CD14-positive monocyte (primary cell): ENCODE measurements at regions not wholly inside any gene's neighbourhood (a gene's known extent, or its start where the extent isn't known, plus 50 kb on each side); places are given as distances from the start of the nearest gene placed in this dataset.

Experiments used
- DNase-seq, 3 donors: peaks; one replicate each; pipeline ENCODE4 v3.0.0-alpha.2; 2011 to 2022
- H2AFZ ChIP-seq: 2 replicates; pipeline ENCODE4 v1.6.0; 2012; ENCODE audit warnings: mild to moderate bottlenecking, low read depth, low read length, inconsistent platforms; ENCODE audit not compliant: insufficient read depth, poor library complexity, severe bottlenecking
- H3K27ac ChIP-seq, 2 donors: 1 replicate in 1 of 2; 2 replicates in 1 of 2; pipeline ENCODE4 v1.5.1; 2012 to 2013; ENCODE audit warnings: low read length in 2 of 2, control low read depth in 1 of 2, inconsistent platforms in 1 of 2, low read depth in 1 of 2, mild to moderate bottlenecking in 1 of 2
- H3K27me3 ChIP-seq, 2 donors: one replicate each; pipeline versions ENCODE4 v1.6.0 to v1.6.1; 2011 to 2013; ENCODE audit warnings: low read length in 2 of 2; ENCODE audit not compliant: control insufficient read depth in 2 of 2, insufficient read depth in 2 of 2
- H3K36me3 ChIP-seq, 2 donors: replicated peaks in 1 of 2; 1 replicate in 1 of 2; 2 replicates in 1 of 2; pipeline versions ENCODE4 v1.5.1 to v1.6.1; 2012 to 2013; ENCODE audit warnings: low read length in 2 of 2, control low read depth in 1 of 2, inconsistent platforms in 1 of 2, mild to moderate bottlenecking in 1 of 2; ENCODE audit not compliant: insufficient read depth in 2 of 2, control insufficient read depth in 1 of 2
- H3K4me1 ChIP-seq, 2 donors: 1 replicate in 1 of 2; 2 replicates in 1 of 2; pipeline versions ENCODE4 v1.5.1 to v1.6.1; 2012 to 2013; ENCODE audit warnings: low read length in 2 of 2, control low read depth in 1 of 2, inconsistent platforms in 1 of 2, mild to moderate bottlenecking in 1 of 2, moderate library complexity in 1 of 2; ENCODE audit not compliant: insufficient read depth in 2 of 2, control insufficient read depth in 1 of 2
- H3K4me2 ChIP-seq: replicated peaks from 2 replicates; pipeline ENCODE3; 2012; ENCODE audit warnings: low read length, moderate library complexity, mild to moderate bottlenecking; ENCODE audit not compliant: poor library complexity, severe bottlenecking; ENCODE audit errors: extremely low read depth
- H3K4me3 ChIP-seq, 3 experiments: fragments of 200-600 bp in 1 of 3; sonication (generic) in 1 of 3; replicated peaks in 1 of 3; 1 replicate in 2 of 3; 2 replicates in 1 of 3; pipeline ENCODE4 v1.5.1; 2011 to 2013; ENCODE audit warnings: low read length in 3 of 3, mild to moderate bottlenecking in 3 of 3, control low read depth in 2 of 3, low read depth in 2 of 3, inconsistent platforms in 1 of 3, moderate library complexity in 1 of 3
- H3K79me2 ChIP-seq: 2 replicates; pipeline ENCODE4 v1.6.0; 2012; ENCODE audit warnings: mild to moderate bottlenecking, control low read depth, inconsistent platforms, low read length, moderate library complexity; ENCODE audit not compliant: insufficient read depth
- H3K9ac ChIP-seq: 2 replicates; pipeline ENCODE4 v1.6.0; 2017; ENCODE audit warnings: low read length, mild to moderate bottlenecking; ENCODE audit not compliant: insufficient read depth, poor library complexity, severe bottlenecking
- H3K9me3 ChIP-seq, 2 donors: replicated peaks in 1 of 2; 1 replicate in 1 of 2; 2 replicates in 1 of 2; pipeline versions ENCODE4 v1.5.1 to v1.6.1; 2012 to 2013; ENCODE audit warnings: low read length in 2 of 2, control low read depth in 1 of 2; ENCODE audit not compliant: control insufficient read depth in 1 of 2, insufficient read depth in 1 of 2
- H4K20me1 ChIP-seq: 2 replicates; pipeline ENCODE4 v1.6.0; 2012; ENCODE audit warnings: mild to moderate bottlenecking, low read length, control low read depth, moderate library complexity; ENCODE audit not compliant: insufficient read depth
- H3K27ac Mint-ChIP-seq, 7 donors: one replicate each; pipeline ENCODE4 v1.8.0; 2020; ENCODE audit warnings: mild to moderate bottlenecking in 7 of 7, mixed read lengths in 7 of 7, moderate library complexity in 6 of 7, inconsistent platforms in 2 of 7
- H3K27me3 Mint-ChIP-seq, 3 donors: one replicate each; pipeline ENCODE4 v1.8.0; 2021 to 2022; ENCODE audit warnings: low read depth in 3 of 3, mild to moderate bottlenecking in 3 of 3, mixed read lengths in 3 of 3, moderate library complexity in 3 of 3, inconsistent platforms in 1 of 3
- H3K36me3 Mint-ChIP-seq, 2 donors: one replicate each; pipeline ENCODE4 v1.8.0; 2020; ENCODE audit warnings: mixed read lengths in 2 of 2, inconsistent platforms in 1 of 2, mild to moderate bottlenecking in 1 of 2
- H3K4me1 Mint-ChIP-seq: one replicate; pipeline ENCODE4 v1.8.0; 2020; ENCODE audit warnings: mild to moderate bottlenecking, mixed read lengths
- H3K4me3 Mint-ChIP-seq, 2 donors: one replicate each; pipeline ENCODE4 v1.8.0; 2020; ENCODE audit warnings: mild to moderate bottlenecking in 2 of 2, mixed read lengths in 2 of 2, moderate library complexity in 1 of 2
- H3K9me3 Mint-ChIP-seq, 7 donors: one replicate each; pipeline ENCODE4 v1.8.0; 2020 to 2022; ENCODE audit warnings: mixed read lengths in 7 of 7, mild to moderate bottlenecking in 6 of 7, moderate library complexity in 6 of 7, inconsistent platforms in 2 of 7
- WGBS: methylation state at CpG from one replicate; pipeline ENCODE4 v1.1.5; 2013; ENCODE audit warnings: missing lambda C conversion rate; ENCODE audit not compliant: insufficient coverage; 5-methylcytosine and 5-hydroxymethylcytosine counted together
- intact Hi-C, 2 donors: fragments of 100-400 bp; cut with micrococcal nuclease; formaldehyde crosslinking; loops; one replicate each; pipeline versions ENCODE4 v1.15.0 to v1.15.1; 2023
- TF ChIP-seq, protein P1 (sequence below): fragments of 200-600 bp; IDR thresholded peaks from one replicate; pipeline ENCODE4 v1.8.0; 2022; ENCODE audit warnings: antibody characterized with exemption, mild to moderate bottlenecking

DNA sequence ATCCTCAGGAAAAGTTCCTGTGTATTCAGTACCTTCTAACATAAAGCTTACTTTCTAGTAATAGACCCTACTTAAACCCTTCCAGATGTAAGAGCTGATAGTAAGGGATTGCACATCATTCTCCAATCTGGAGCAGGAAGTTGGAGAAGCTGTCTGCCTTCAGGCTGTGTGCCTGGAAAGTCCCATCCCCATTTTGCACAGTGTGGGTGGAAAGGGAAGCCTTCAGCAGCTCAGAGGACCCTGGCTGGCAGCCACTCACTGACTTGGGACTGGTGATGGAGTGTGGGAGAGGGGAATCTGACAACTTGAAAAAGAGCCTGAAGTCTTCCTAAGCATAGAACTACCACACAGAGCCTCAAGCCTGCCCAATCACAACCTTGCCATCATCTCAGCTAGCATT, 164.1 kb upstream of the ADO start:
- Histone ChIP-seq H3K4me1 (peaks cover 69 to 77% of the 10 kb centered on the region in 2 donors), H3K27me3 (no peaks in the 10 kb centered on the region), H3K4me3 (no peak overlapping the region), H3K79me2 (no peaks in the 10 kb centered on the region), H3K4me2 (no peak overlapping the region), H2AFZ (peak overlapping the region; percentile 34), H3K9ac (no peak overlapping the region), H3K36me3 (no peaks in the 10 kb centered on the region), H3K9me3 (no peaks in the 10 kb centered on the region), H4K20me1 (no peaks in the 10 kb centered on the region), H3K27ac (peak overlapping the region in 1 of 2 donors; percentile 38)
- Mint-ChIP-seq H3K4me3 (no peak overlapping the region), H3K9me3 (peaks cover 0 to 4% (median 0%) of the 10 kb centered on the region in 7 donors), H3K27me3 (peaks cover 0 to 4% (median 0%) of the 10 kb centered on the region in 3 donors), H3K27ac (peak overlapping the region in 4 of 7 donors; percentile 25 to 79 (median 42)), H3K36me3 (peaks cover 0 to 4% of the 10 kb centered on the region in 2 donors), H3K4me1 (peaks cover 15% of the 10 kb centered on the region)
- TF ChIP-seq, protein P1, sequence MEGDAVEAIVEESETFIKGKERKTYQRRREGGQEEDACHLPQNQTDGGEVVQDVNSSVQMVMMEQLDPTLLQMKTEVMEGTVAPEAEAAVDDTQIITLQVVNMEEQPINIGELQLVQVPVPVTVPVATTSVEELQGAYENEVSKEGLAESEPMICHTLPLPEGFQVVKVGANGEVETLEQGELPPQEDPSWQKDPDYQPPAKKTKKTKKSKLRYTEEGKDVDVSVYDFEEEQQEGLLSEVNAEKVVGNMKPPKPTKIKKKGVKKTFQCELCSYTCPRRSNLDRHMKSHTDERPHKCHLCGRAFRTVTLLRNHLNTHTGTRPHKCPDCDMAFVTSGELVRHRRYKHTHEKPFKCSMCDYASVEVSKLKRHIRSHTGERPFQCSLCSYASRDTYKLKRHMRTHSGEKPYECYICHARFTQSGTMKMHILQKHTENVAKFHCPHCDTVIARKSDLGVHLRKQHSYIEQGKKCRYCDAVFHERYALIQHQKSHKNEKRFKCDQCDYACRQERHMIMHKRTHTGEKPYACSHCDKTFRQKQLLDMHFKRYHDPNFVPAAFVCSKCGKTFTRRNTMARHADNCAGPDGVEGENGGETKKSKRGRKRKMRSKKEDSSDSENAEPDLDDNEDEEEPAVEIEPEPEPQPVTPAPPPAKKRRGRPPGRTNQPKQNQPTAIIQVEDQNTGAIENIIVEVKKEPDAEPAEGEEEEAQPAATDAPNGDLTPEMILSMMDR: no peak
- intact Hi-C loops: no loop called here
- peak in 2 of 3 donors; percentile 59 to 87 for DNase-seq

DNA sequence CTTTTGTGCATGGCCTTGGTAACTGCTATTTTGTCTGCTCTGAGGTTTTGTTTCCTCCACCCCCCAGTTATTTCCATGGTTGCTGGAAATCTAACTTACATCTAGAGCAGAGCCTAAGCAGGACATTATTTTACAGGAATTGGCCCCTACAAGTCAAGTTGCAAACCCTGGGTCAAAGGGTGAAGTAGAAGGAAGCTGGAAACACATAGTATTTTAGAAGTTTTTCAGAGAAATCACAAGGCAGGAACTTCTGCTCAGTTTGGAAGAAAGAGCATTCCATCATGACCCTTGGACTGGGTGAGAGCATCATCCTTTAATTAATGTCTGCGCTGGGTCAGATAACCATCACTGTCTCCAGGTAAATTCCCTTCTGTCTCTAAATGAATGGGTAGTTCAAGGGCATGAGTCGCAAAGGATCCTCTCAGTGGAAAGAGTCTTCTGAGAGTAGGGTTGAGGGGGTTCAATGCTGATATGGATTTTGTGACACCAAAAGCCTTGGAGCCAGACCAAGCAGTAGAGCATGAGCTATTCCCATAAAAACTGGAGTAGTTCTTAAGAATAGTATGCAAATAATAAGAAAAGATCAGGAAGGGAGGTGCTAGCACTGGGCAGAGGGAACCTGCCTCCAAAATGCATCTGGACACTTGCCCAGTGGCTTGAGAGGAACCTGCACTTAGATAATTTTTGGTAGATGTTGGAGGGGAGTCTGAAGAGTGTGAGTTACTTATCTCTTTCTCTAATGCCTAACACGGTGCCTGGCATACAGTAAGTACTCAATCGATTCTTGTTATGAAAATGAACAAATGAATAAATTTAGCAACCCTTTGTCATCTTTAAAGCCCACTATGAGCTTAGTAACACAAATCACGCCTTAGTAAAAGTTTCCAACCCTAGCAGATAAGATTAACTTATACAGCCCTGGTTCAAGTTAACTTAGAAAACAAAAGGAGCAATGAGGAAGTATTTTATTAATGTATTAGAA, 160.6 kb upstream of the ADO start:
- 100% methylated on average over 1 of the region's 5 CpGs for WGBS
- Mint-ChIP-seq H3K27me3 (peaks cover 0 to 4% (median 0%) of the 10 kb centered on the region in 3 donors), H3K36me3 (peaks cover 0 to 4% of the 10 kb centered on the region in 2 donors), H3K4me3 (no peak overlapping the region), H3K4me1 (peaks cover 27% of the 10 kb centered on the region), H3K27ac (peak overlapping the region; percentile 1 to 60 (median 12)), H3K9me3 (peaks cover 0 to 2% (median 0%) of the 10 kb centered on the region in 7 donors)
- Histone ChIP-seq H3K36me3 (no peaks in the 10 kb centered on the region), H3K9me3 (no peaks in the 10 kb centered on the region), H3K79me2 (no peaks in the 10 kb centered on the region), H4K20me1 (no peaks in the 10 kb centered on the region), H3K27me3 (no peaks in the 10 kb centered on the region), H3K9ac (no peak overlapping the region), H3K4me3 (no peak overlapping the region), H2AFZ (no peak overlapping the region), H3K4me2 (no peak overlapping the region), H3K4me1 (peaks cover 45 to 58% of the 10 kb centered on the region in 2 donors), H3K27ac (peak overlapping the region in 1 of 2 donors; percentile 55)
- TF ChIP-seq, protein P1: no peak
- intact Hi-C loops: no loop called here
- no peak for DNase-seq
